Erythroblast (primary cell): ENCODE measurements at regions not wholly inside any gene's neighbourhood (a gene's known extent, or its start where the extent isn't known, plus 50 kb on each side); places are given as distances from the start of the nearest gene placed in this dataset.

Experiments used
- DNase-seq, 2 experiments: peaks; one replicate each; lab custom pipeline; 2025; lab: John Stamatoyannopoulos, UW
- GATA1 ChIP-seq: IDR thresholded peaks from 2 replicates; pipeline ENCODE4 v1.6.1; 2011; ENCODE audit warnings: low read depth, mild to moderate bottlenecking, control low read depth, low read length, moderate library complexity
- POLR2A ChIP-seq: IDR thresholded peaks from 2 replicates; pipeline ENCODE4 v1.6.1; 2011; ENCODE audit warnings: mild to moderate bottlenecking, low read length

DNA sequence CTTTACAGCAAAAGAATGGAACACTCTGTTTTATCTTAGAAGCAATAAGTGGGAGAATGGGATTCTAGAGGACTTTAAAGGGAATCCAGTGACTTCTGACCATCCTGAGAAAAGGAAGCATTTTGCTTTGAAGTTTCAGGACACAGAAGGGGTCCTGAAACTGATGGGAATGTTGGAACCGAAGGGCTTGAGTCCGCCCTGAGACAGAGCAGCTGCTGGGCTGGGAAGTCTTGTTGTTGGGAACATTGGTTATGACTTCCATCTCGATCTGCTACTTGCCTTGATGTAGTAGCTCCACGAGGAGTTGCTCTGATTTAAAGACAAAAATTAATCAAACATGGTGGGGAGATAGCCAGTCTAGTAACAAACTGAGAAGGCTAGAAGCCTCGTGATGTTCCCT is 177.6 kb downstream of the JCAD start:
- TF ChIP-seq POLR2A, result no peak
- TF ChIP-seq GATA1, result no peak
- DNase-seq, result no peak

DNA sequence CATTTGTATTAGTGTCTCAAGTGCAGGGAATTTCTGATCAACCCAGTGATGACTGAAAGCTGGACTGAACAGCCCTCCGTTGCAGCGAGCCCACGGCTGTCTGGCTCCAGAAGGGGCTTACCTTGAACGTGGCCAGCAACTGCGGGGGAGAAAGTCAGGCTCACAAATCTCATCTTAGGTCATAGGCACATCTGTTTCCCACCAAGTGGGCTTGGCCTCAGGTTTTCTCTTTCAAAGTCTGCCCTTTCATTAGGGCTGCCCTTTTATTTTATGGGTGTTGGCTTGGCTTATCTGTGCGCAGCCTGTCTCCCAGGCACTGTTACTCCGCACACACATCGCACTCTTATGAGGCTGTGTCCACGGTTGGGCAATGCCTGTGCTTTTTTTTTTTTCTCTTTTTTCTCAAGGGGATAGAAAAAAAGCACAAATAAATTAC is 178.0 kb downstream of the JCAD start:
- DNase-seq, result no peak
- TF ChIP-seq GATA1 (no peak), POLR2A (no peak)

DNA sequence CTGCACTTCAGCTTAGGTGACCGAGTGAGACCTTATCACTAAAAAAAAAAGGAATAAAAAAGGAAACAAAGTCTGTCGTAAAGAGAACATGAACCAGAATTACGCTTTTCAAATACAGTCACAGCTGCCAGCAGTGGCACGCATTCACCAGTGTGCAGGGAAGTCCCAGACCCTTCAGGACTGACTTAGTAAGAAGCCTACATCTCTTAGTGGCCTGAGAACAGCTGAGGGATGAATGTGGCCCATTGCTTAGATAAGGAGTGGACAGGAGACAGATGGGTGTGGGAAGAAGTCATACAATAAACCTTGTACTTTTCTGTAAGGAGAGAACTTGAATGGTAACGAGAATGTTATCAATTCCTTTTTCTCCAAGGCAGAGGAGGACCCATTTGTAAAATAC is 178.5 kb downstream of the JCAD start:
- no peak for TF ChIP-seq POLR2A
- no peak for DNase-seq

DNA sequence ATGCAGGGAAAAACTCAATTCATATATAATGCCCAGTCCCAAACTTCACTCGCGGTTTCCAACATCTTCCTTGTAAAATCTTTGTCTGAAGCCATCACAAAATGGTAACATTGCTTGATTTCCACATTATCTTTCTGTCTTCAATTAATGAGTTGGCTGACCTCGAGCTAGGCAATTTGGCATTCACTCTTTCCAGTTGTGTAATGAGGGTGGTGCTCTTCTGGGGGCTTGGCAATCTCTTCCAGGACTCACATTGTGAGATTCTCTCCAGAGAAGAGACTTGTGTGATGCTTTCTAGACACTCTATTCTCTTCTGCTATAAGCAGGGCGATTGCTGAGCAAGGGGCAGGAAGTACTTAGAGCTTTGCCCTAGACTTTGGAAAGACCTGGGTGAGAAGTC is 179.5 kb downstream of the JCAD start:
- no peak for DNase-seq
- no peak for TF ChIP-seq GATA1
- no peak for TF ChIP-seq POLR2A

DNA sequence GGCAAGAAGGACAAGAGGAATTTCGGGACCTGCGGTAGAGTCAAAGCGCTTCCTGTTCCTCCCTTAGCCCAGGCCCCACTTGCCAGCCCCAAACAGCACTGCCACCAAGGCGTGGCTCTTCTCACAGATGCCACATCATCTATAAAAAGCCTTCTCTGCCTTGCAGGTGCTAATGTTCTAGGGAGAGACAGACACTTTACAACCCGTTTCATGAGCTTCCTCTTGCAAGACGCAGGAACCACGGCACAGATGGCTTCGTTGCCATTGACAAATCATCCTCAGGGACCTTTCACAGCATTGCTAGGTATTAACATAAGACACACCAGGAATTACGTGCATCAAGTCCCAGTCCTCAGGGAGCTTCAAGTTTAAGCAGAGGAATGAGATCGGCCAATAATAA is 180.9 kb downstream of the JCAD start:
- TF ChIP-seq POLR2A (no peak), GATA1 (no peak)
- no peak for DNase-seq

DNA sequence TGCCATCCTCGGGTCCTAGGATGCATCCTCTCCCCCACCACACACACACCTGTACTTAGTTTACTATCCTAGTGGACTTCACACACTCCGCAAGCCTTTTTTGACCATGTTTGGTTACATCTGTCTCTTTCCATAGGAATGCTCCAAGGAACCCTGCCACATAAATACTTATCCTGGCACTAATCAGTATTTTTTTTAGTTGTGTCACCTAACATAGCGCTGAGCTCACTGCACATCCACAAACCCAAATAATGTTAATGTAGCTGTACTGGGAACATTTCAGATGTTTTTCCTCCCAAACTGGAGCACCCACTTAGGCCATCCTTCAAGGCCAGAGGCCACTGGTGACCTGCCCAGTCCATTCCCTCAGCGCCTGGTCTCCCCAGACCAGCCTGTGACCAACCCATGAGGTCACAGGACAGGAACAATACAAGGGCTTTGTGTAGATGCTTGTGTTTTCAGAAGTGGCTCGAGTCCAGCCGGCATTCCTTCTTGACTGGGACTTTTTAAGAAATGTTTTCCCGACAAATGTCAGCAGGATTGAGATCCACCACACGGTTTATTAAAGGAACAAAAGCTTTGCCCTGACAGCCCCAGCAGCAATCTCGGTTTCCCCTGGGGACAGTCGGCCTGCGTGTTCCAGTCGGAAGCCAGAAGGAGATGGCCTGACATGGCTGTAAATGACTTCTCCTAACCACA is 181.4 kb downstream of the JCAD start:
- TF ChIP-seq GATA1 (no peak), POLR2A (no peak)
- no peak for DNase-seq

DNA sequence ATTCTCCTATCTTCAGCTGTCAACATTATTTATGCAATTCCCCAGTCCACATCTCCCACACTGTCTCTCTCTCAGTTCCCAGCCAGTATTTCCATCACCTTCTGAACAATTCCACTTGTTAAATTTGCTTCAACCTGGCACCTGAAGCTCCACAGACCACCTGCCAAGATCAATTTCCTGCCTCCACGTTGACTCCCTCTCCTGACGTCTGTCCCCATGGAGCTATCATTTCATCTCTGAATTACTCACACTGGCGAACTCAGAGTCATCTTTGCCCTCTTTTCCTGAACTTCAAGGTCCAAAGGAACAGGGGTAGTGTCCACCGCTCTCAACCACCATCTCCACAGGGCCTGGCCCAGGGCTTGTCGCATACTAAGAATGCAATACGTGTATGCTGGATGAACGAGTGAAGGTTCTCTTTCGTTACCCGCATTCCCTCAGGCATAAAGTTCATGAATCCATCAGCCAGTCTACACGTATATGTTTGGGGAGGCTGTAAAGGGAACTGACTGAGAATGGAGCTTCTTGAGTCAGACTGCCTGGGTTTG is 183.3 kb downstream of the JCAD start:
- no peak for TF ChIP-seq GATA1
- no peak for TF ChIP-seq POLR2A
- no peak for DNase-seq

DNA sequence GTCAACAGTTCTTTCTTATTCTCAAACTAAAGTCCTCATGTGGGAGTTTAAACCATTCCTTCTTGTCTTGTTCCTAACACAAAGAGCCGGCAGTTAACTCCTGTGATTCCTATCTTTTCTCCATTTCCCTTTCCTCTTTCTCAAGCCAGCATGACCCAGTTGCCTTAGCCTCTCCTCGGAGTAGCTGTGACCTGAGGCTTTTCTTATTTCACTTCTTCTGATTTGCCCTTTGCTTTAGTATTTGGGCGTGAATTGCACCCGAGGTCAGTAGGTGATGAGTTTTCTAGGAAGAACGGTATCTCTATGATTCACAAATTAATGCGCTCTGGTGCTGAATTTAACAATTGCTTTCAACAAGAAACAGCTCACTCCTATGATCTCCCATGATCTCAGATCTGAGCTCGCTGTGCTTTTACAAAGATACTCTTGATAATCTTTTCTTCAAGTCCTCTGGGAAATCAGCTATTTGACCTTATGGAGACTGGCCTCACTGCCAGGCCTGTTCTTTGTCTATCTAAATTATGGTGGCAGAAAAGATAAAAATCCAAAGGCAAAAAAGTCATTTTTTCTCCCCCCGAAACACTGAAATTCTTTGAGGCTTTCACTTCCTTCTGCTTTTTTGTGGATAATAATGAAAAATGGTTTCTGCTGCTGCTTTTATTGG is 184.6 kb downstream of the JCAD start:
- no peak for DNase-seq
- TF ChIP-seq POLR2A (no peak), GATA1 (no peak)

DNA sequence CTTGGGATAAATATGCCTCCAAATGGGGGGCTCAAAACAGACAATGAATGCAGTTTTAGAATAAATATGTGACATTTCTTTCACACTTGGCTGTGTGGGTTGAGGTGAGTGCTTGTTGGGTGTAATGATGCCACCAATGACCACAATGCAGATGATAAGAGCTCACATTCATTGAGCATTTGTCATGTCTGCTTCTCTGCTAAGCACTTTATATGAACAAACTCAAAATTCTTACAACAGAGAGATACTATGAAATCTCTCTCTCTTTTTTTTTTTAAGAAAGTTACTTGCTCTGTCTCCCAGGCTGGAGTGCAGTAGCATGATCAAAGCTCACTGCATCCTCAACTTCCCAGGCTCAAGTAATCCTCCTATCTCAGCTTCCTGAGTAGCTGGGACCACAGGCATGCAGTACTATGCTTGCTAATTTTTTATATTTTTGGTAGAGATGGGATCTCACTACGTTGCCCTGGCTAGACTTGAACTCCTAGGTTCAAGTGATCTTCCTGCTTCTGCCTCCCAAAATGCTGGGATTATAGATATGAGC is 185.4 kb downstream of the JCAD start:
- TF ChIP-seq GATA1, result no peak
- TF ChIP-seq POLR2A, result no peak
- no peak for DNase-seq

DNA sequence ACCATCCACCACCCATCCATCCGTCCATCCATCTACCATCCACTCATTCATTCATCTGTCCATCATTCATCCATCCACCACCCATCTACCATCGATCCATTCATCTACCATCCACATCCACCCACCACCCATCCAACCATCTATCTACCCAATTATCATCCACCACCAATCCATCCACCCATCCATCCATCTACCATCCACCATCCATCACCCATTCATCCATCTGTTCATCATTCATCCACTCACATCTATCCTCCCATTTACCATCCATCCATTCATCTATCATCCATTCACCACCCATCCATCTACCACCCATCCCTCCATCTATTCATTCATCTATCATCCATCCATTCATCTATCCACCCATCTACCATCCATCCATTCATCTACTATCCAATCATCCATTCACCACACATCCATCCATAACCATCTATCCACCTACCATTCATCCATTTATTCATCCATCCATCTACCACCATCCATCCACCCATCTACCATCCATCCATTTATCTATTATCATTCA is 188.8 kb downstream of the JCAD start:
- TF ChIP-seq GATA1, result no peak
- TF ChIP-seq POLR2A, result no peak
- DNase-seq, result no peak

DNA sequence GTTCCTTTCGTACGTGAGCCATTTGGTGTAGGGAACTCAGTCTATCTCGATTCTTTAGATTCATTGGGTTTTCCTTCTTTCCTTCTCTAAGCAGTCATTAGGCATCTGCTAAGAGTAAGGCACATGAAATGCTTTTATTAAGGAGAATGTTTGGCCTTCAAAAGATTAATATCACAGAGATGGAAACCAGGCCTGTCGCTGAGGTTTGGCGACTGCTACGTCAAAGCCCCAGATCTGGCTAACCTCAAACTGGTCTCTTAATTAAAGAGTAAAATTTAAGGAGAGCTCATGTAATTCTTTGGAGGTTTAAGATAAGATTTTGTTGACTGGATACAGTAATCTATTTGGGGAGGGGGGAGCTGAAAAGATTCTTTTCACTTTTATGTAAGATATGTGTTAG is 189.8 kb downstream of the JCAD start:
- TF ChIP-seq GATA1, result no peak
- TF ChIP-seq POLR2A, result no peak

DNA sequence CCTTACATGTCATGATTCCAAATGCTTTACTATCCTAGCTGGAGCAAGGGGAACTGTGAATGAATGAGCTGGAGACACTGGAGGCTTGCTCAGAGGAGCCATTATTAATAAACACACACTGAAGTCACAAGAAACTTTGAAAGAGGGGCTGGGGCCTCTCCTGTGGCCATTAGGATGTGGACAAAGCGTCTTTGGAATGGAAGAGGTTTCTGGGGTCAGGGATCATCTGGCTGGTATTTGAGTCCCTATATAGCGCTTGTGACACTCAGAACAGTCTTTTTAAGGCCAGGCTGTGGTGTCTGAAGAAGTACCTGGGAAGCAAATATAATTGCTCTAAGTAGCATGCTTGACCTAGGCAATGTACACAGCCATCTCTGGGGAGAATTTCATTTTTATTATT is 193.0 kb downstream of the JCAD start:
- TF ChIP-seq POLR2A, result no peak
- no peak for TF ChIP-seq GATA1
- DNase-seq, result no peak

More for the DNA sequence above, 189.8 kb downstream of the JCAD start:
- no peak for DNase-seq

DNA sequence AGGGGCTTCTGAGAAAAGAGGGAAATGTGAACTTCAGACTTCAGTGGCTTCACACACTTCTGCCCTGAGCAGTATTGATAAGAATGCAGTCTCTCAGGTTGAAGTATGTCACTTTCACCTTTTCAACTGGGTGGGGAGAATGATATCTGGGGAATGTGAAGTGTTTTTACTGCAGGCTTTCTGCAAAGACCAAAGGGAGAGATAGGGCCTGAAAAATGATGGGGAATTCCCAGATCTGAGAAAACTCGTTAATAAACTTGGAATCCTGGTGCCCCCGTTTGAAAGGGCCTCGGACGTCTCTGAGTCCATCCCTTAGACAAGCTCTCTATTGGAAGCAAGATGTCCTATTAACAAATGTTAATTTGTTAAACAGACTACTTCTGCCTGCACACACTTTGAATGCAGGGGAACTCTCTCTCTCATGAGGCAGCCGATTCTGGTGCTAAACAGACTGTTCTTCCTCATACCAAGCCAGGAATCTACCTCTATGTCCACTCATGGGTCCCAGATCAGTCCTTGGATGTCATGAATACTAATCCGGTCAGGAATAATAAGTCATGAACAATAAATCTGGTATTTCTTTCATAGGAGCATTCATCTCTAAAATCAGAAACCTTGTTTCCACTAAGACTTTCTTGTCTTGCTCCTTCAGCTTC is 193.6 kb downstream of the JCAD start:
- no peak for DNase-seq
- no peak for TF ChIP-seq GATA1
- no peak for TF ChIP-seq POLR2A

DNA sequence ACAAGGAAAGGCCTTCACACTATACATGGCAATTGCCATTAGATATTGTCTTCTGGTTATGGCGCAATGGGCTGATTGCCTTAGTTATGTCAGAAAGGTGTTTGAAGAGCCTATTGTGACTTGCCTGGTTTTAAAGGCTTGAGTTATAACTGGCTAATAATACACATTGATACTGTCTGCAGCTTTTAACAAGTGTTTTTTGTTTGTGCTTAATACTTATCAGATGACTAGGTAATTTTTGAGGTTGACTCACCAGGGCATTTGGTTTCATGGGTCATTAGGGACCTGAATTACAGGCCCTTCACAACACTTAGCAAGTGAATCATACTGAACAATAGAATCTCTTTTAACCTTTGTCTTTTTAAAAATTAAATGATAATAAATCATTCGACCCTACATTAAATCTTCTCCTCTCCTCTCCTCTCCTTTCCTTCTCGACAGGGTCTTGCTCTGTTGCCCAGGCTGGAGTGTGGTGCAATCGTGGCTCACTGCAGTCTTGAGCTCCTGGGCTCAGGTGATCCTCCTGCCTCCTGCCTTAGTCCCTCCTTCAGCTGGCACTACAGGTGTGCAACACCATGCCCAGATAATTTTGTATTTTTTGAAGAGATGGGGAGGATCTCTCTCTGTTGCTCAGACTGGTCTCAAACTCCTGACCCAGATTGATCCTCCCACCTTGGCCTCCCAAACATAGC is 196.3 kb downstream of the JCAD start:
- DNase-seq, result no peak
- TF ChIP-seq POLR2A (no peak), GATA1 (no peak)
